ENCODE measurements at regions not wholly inside any gene's neighbourhood (a gene's known extent, or its start where the extent isn't known, plus 50 kb on each side); places are given as distances from the start of the nearest gene placed in this dataset.
"Not testable (repeated sequence)": the region's sequence is repeated elsewhere in the genome, so short reads cannot be mapped to it uniquely, and the experiment has no call there.

GRCh38 chr10:109055243-109055642 is 868.1 kb downstream of the XPNPEP1 start:
- no peak overlapping the region for H2AFZ ChIP-seq (ENCODE audit: insufficient read depth, low read depth, low read length, poor library complexity, severe bottlenecking)
- no peak overlapping the region for H3K4me2 ChIP-seq (replicated peaks; ENCODE audit: low read depth, low read length, poor library complexity, severe bottlenecking)
- ChIA-PET POLR2A (no interaction called here), CTCF (no interaction called here)
- H3K36me3 ChIP-seq (replicated peaks in 1 of 2; ENCODE audit: control extremely low read depth in 1 of 2, control insufficient read depth in 1 of 2, extremely low read depth in 1 of 2, insufficient read depth in 2 of 2, low read length in 1 of 2) = no peaks in the 10 kb centered on the region
- no peak for DNase-seq
- TF ChIP-seq CTCF (IDR thresholded peaks at IDR 0.05) (no peak), EZH2 (IDR thresholded peaks at IDR 0.05; ENCODE audit: borderline replicate concordance, insufficient read depth, low read depth, low read length, poor library complexity, severe bottlenecking) (no peak)
- 27% methylated on average over 1 of the region's 2 CpGs for WGBS (ENCODE audit: insufficient coverage)
- H3K27me3 ChIP-seq (replicated peaks in 1 of 4; ENCODE audit: control extremely low read depth in 1 of 4, control insufficient read depth in 3 of 4, insufficient read depth in 4 of 4, low read length in 3 of 4) = no peaks in the 10 kb centered on the region
- H3K4me1 ChIP-seq (ENCODE audit: control insufficient read depth in 2 of 2, insufficient read depth in 2 of 2, low read length in 2 of 2) = no peaks in the 10 kb centered on the region
- no peak overlapping the region for H3K4me3 ChIP-seq (ENCODE audit: control extremely low read depth in 1 of 5, extremely low read depth in 1 of 5, insufficient read depth in 1 of 5, low read depth in 2 of 5, low read length in 4 of 5)
- H3K27me3 Mint-ChIP-seq = no peaks in the 10 kb centered on the region
- no peak overlapping the region for H3K27ac ChIP-seq (ENCODE audit: low read length in 2 of 2)
- H4K20me1 ChIP-seq (ENCODE audit: control insufficient read depth, insufficient read depth, low read length, poor library complexity, severe bottlenecking) = no peaks in the 10 kb centered on the region
- H3K9ac ChIP-seq (ENCODE audit: low read length) = no peak overlapping the region
- no peaks in the 10 kb centered on the region for H3K4me1 Mint-ChIP-seq
- H3K9me3 Mint-ChIP-seq (ENCODE audit: insufficient read depth) = peaks cover 2% of the 10 kb centered on the region
- intact Hi-C loops (cut with micrococcal nuclease) = no loop called here
- H3K79me2 ChIP-seq (ENCODE audit: control insufficient read depth, insufficient read depth, low read length) = no peaks in the 10 kb centered on the region
- H3K27ac Mint-ChIP-seq = no peak overlapping the region
- no peak overlapping the region for H3K4me3 Mint-ChIP-seq
- ATAC-seq (ENCODE audit: low read depth) = no peak
- no peaks in the 10 kb centered on the region for H3K9me3 ChIP-seq (ENCODE audit: control extremely low read depth in 1 of 3, control insufficient read depth in 2 of 3, insufficient read depth in 1 of 3, low read length in 2 of 3)

GRCh38 chr10:109047856-109048255 is 875.5 kb downstream of the XPNPEP1 start:
- H3K27ac ChIP-seq (ENCODE audit: low read length in 2 of 2) = no peak overlapping the region
- intact Hi-C loops (cut with micrococcal nuclease) = no loop called here
- H3K4me1 ChIP-seq (ENCODE audit: control insufficient read depth in 2 of 2, insufficient read depth in 2 of 2, low read length in 2 of 2) = no peaks in the 10 kb centered on the region
- no peak overlapping the region for H3K9ac ChIP-seq (ENCODE audit: low read length)
- H3K36me3 ChIP-seq (replicated peaks in 1 of 2; ENCODE audit: control extremely low read depth in 1 of 2, control insufficient read depth in 1 of 2, extremely low read depth in 1 of 2, insufficient read depth in 2 of 2, low read length in 1 of 2) = no peaks in the 10 kb centered on the region
- DNase-seq (no peak), ATAC-seq (ENCODE audit: low read depth) (no peak)
- Mint-ChIP-seq H3K9me3 (ENCODE audit: insufficient read depth) (peaks cover 2% of the 10 kb centered on the region), H3K27ac (no peak overlapping the region), H3K27me3 (no peaks in the 10 kb centered on the region), H3K4me3 (no peak overlapping the region), H3K4me1 (no peaks in the 10 kb centered on the region)
- WGBS (ENCODE audit: insufficient coverage) = 87% methylated on average over 12 of the region's 12 CpGs
- peaks cover 0 to 6% (median 0%) of the 10 kb centered on the region in 3 donors for H3K9me3 ChIP-seq (ENCODE audit: control extremely low read depth in 1 of 3, control insufficient read depth in 2 of 3, insufficient read depth in 1 of 3, low read length in 2 of 3)
- ChIA-PET POLR2A (no interaction called here), CTCF (no interaction called here)
- no peak overlapping the region for H3K4me2 ChIP-seq (replicated peaks; ENCODE audit: low read depth, low read length, poor library complexity, severe bottlenecking)
- H3K79me2 ChIP-seq (ENCODE audit: control insufficient read depth, insufficient read depth, low read length) = no peaks in the 10 kb centered on the region
- H3K4me3 ChIP-seq (ENCODE audit: control extremely low read depth in 1 of 5, extremely low read depth in 1 of 5, insufficient read depth in 1 of 5, low read depth in 2 of 5, low read length in 4 of 5) = no peak overlapping the region
- H2AFZ ChIP-seq (ENCODE audit: insufficient read depth, low read depth, low read length, poor library complexity, severe bottlenecking) = no peak overlapping the region
- H3K27me3 ChIP-seq (replicated peaks in 1 of 4; ENCODE audit: control extremely low read depth in 1 of 4, control insufficient read depth in 3 of 4, insufficient read depth in 4 of 4, low read length in 3 of 4) = no peaks in the 10 kb centered on the region
- no peaks in the 10 kb centered on the region for H4K20me1 ChIP-seq (ENCODE audit: control insufficient read depth, insufficient read depth, low read length, poor library complexity, severe bottlenecking)
- TF ChIP-seq CTCF (IDR thresholded peaks at IDR 0.05) (no peak), EZH2 (IDR thresholded peaks at IDR 0.05; ENCODE audit: borderline replicate concordance, insufficient read depth, low read depth, low read length, poor library complexity, severe bottlenecking) (no peak)

- no CpG with 5 or more reads among the region's 2 CpGs for WGBS (ENCODE audit: insufficient coverage)
- DNase-seq; H3K4me3 ChIP-seq (ENCODE audit: control extremely low read depth in 1 of 5, extremely low read depth in 1 of 5, insufficient read depth in 1 of 5, low read depth in 2 of 5, low read length in 4 of 5); H3K79me2 ChIP-seq (ENCODE audit: control insufficient read depth, insufficient read depth, low read length); H3K4me3 Mint-ChIP-seq; POLR2A ChIA-PET; H3K4me1 ChIP-seq (ENCODE audit: control insufficient read depth in 2 of 2, insufficient read depth in 2 of 2, low read length in 2 of 2); H4K20me1 ChIP-seq (ENCODE audit: control insufficient read depth, insufficient read depth, low read length, poor library complexity, severe bottlenecking); H3K9me3 ChIP-seq (ENCODE audit: control extremely low read depth in 1 of 3, control insufficient read depth in 2 of 3, insufficient read depth in 1 of 3, low read length in 2 of 3); CTCF ChIA-PET; intact Hi-C loops (cut with micrococcal nuclease); H3K9ac ChIP-seq (ENCODE audit: low read length); ATAC-seq (ENCODE audit: low read depth); H3K9me3 Mint-ChIP-seq (ENCODE audit: insufficient read depth); H3K4me2 ChIP-seq (replicated peaks; ENCODE audit: low read depth, low read length, poor library complexity, severe bottlenecking); H2AFZ ChIP-seq (ENCODE audit: insufficient read depth, low read depth, low read length, poor library complexity, severe bottlenecking); H3K27me3 ChIP-seq (replicated peaks in 1 of 4; ENCODE audit: control extremely low read depth in 1 of 4, control insufficient read depth in 3 of 4, insufficient read depth in 4 of 4, low read length in 3 of 4); H3K27ac Mint-ChIP-seq; H3K27me3 Mint-ChIP-seq; H3K4me1 Mint-ChIP-seq; H3K27ac ChIP-seq (ENCODE audit: low read length in 2 of 2); H3K36me3 ChIP-seq (replicated peaks in 1 of 2; ENCODE audit: control extremely low read depth in 1 of 2, control insufficient read depth in 1 of 2, extremely low read depth in 1 of 2, insufficient read depth in 2 of 2, low read length in 1 of 2): not testable (repeated sequence)
Observed at GRCh38 chr10:109046427-109046826, 876.9 kb downstream of the XPNPEP1 start.

Data from B cell (primary cell).